Ovary (tissue), 3 donors: ENCODE measurements at regions not wholly inside any gene's neighbourhood (a gene's known extent, or its start where the extent isn't known, plus 50 kb on each side); places are given as distances from the start of the nearest gene placed in this dataset.

Experiments used
- CTCF ChIP-seq, 3 donors: fragments of 450-650 bp in 2 of 3; fragments of 200-600 bp in 1 of 3; IDR thresholded peaks; one replicate each; pipeline versions ENCODE4 v1.5.1 to v1.8.0; 2016 to 2022; ENCODE audit warnings: antibody characterized with exemption in 3 of 3, mild to moderate bottlenecking in 1 of 3
- EP300 ChIP-seq: sonication (generic); formaldehyde crosslinking; IDR thresholded peaks from one replicate; pipeline ENCODE4 v1.6.1; 2017; ENCODE audit warnings: antibody characterized with exemption
- POLR2A ChIP-seq: fragments of 450-650 bp; IDR thresholded peaks from one replicate; pipeline ENCODE4 v1.6.1; 2017; ENCODE audit warnings: antibody characterized with exemption, mild to moderate bottlenecking, moderate library complexity
- donor health status: DM: no; HTN: no; CAD: no.

GRCh38 chr14:43535231-43535838, 971.7 kb downstream of the FSCB start:
- TF ChIP-seq CTCF (IDR thresholded peaks at IDR 0.05) (no peak), EP300 (no peak), POLR2A (no peak)
